ENCODE measurements at regions not wholly inside any gene's neighbourhood (a gene's known extent, or its start where the extent isn't known, plus 50 kb on each side); places are given as distances from the start of the nearest gene placed in this dataset.
"Not testable (repeated sequence)": the region's sequence is repeated elsewhere in the genome, so short reads cannot be mapped to it uniquely, and the experiment has no call there.

DNA sequence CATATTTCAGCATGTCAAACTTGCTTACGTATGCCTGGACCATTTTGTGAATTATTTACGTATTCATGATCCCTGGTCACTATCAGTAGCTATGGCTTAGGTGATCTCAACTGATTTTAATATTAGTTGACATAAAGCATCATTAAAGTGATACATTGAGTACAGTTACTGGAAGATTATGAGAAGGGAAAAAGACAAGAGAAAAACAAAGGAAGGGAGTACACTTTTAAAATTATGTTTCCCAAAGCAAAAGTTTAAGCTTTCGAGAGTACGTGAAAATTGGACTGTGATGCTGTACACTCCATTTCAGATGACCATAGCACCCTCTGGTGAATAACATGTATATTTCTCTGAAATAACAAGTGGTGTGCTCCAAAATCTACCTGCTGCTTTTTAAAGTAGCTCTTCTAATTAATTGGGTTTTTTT, 215.0 kb upstream of the HSF2 start:
- TF ChIP-seq RAD21 (CRISPR knock-in tag; conservative IDR thresholded peaks at IDR 0.05 in 1 of 2, IDR thresholded peaks at IDR 0.05 in 1 of 2) (peak in 1 of 2 experiments; percentile 37; a peak in 2 of 4 replicates), CTCF (IDR thresholded peaks at IDR 0.05 in 2 of 3, conservative IDR thresholded peaks at IDR 0.05 in 1 of 3; ENCODE audit: insufficient read depth in 2 of 3, low read depth in 1 of 3, low read length in 3 of 3) (peak in 1 of 3 experiments; percentile 5; a peak in 1 of 6 replicates), HSF4 (CRISPR knock-in tag; IDR thresholded peaks at IDR 0.05; ENCODE audit: borderline replicate concordance) (no peak), PKNOX1 (IDR thresholded peaks at IDR 0.05) (no peak), TRIM28 (IDR thresholded peaks at IDR 0.05) (no peak), XRCC4 (IDR thresholded peaks at IDR 0.05; ENCODE audit: extremely low read depth, insufficient read depth, insufficient read length) (no peak), SOX6 (IDR thresholded peaks at IDR 0.05) (no peak)
- no peaks in the 10 kb centered on the region for H3K27me3 ChIP-seq (ENCODE audit: control insufficient read depth in 2 of 2, insufficient read depth in 2 of 2, low read length in 2 of 2)
- H3K4me1 ChIP-seq (replicated peaks in 1 of 2; ENCODE audit: control insufficient read depth in 2 of 2, insufficient read depth in 2 of 2, low read length in 2 of 2), result no peaks in the 10 kb centered on the region
- no peak overlapping the region for H2AFZ ChIP-seq (ENCODE audit: low read depth, low read length)
- 1% methylated on average over 4 of the region's 4 CpGs for WGBS (ENCODE audit: insufficient coverage, low coverage, missing lambda C conversion rate)
- no peak for DNase-seq (ENCODE audit: extremely low read depth in 1 of 4, low spot score in 3 of 4)
- H4K20me1 ChIP-seq (replicated peaks; ENCODE audit: control insufficient read depth, insufficient read depth, low read length), result no peaks in the 10 kb centered on the region
- POLR2A ChIA-PET, result no interaction called here
- intact Hi-C loops (cut with micrococcal nuclease), result no loop called here
- H3K36me3 ChIP-seq (ENCODE audit: control insufficient read depth, insufficient read depth, low read length), result no peaks in the 10 kb centered on the region
- no peak overlapping the region for H3K27ac ChIP-seq (ENCODE audit: extremely low read depth, low read depth, low read length)
- no peaks in the 10 kb centered on the region for H3K9me1 ChIP-seq (ENCODE audit: control insufficient read depth, insufficient read depth, low read length)
- no TSS peak for BruUV-seq (replicated peaks)
- in situ Hi-C loops (cut with MboI), result no loop called here
- no peak overlapping the region for H3K9ac ChIP-seq (ENCODE audit: insufficient read depth in 1 of 2, low read depth in 2 of 2, low read length in 2 of 2)
- H3K4me2 ChIP-seq (ENCODE audit: insufficient read depth, low read length), result no peak overlapping the region
- H3K79me2 ChIP-seq (ENCODE audit: control insufficient read depth, insufficient read depth, low read length), result no peaks in the 10 kb centered on the region
- ATAC-seq, result no peak
- CTCF ChIA-PET (ENCODE audit: low intra/inter-chr PET ratio), result no interaction called here
- H3K4me3 ChIP-seq, result no peak overlapping the region
- H3K9me3 ChIP-seq (replicated peaks; ENCODE audit: control insufficient read depth, insufficient read depth, low read depth, low read length), result no peaks in the 10 kb centered on the region
- no peak for FAIRE-seq

- H3K79me2 ChIP-seq (ENCODE audit: control insufficient read depth, insufficient read depth, low read length); BruUV-seq (replicated peaks); in situ Hi-C loops (cut with MboI); H3K9me3 ChIP-seq (replicated peaks; ENCODE audit: control insufficient read depth, insufficient read depth, low read depth, low read length); H3K36me3 ChIP-seq (ENCODE audit: control insufficient read depth, insufficient read depth, low read length); H3K9ac ChIP-seq (ENCODE audit: insufficient read depth in 1 of 2, low read depth in 2 of 2, low read length in 2 of 2); CTCF ChIA-PET (ENCODE audit: low intra/inter-chr PET ratio); POLR2A ChIA-PET; H4K20me1 ChIP-seq (replicated peaks; ENCODE audit: control insufficient read depth, insufficient read depth, low read length); DNase-seq (ENCODE audit: extremely low read depth in 1 of 4, low spot score in 3 of 4); H2AFZ ChIP-seq (ENCODE audit: low read depth, low read length); intact Hi-C loops (cut with micrococcal nuclease); ATAC-seq; H3K9me1 ChIP-seq (ENCODE audit: control insufficient read depth, insufficient read depth, low read length); H3K4me3 ChIP-seq; FAIRE-seq; H3K4me2 ChIP-seq (ENCODE audit: insufficient read depth, low read length); H3K4me1 ChIP-seq (replicated peaks in 1 of 2; ENCODE audit: control insufficient read depth in 2 of 2, insufficient read depth in 2 of 2, low read length in 2 of 2); H3K27ac ChIP-seq (ENCODE audit: extremely low read depth, low read depth, low read length); H3K27me3 ChIP-seq (ENCODE audit: control insufficient read depth in 2 of 2, insufficient read depth in 2 of 2, low read length in 2 of 2): not testable (repeated sequence)
- WGBS (ENCODE audit: insufficient coverage, low coverage, missing lambda C conversion rate), result 4% methylated on average over 19 of the region's 19 CpGs
Measured at GRCh38 chr6:122185458-122185857, 214.0 kb upstream of the HSF2 start.

Measured in K562 (cell line).